Upper lobe of right lung (tissue), 1 donor: ENCODE measurements at regions not wholly inside any gene's neighbourhood (a gene's known extent, or its start where the extent isn't known, plus 50 kb on each side); places are given as distances from the start of the nearest gene placed in this dataset.

Experiments
- ATAC-seq: fragments of 200-7000 bp; cut with Tn5 transposase; one replicate; pipeline ENCODE4 v1.9.1; 2020; ENCODE audit warnings: mild to moderate bottlenecking, moderate library complexity
- DNase-seq: peaks from one replicate; pipeline ENCODE4 v3.0.0-alpha.2; 2020
- H3K27ac ChIP-seq: fragments of 200-600 bp; one replicate; pipeline ENCODE4 v1.8.0; 2022
- H3K27me3 ChIP-seq: fragments of 200-600 bp; one replicate; pipeline ENCODE4 v1.8.0; 2022; ENCODE audit warnings: mild to moderate bottlenecking
- H3K36me3 ChIP-seq: fragments of 200-600 bp; one replicate; pipeline ENCODE4 v1.8.0; 2022
- H3K4me1 ChIP-seq: fragments of 200-600 bp; one replicate; pipeline ENCODE4 v1.8.0; 2022
- H3K4me3 ChIP-seq: fragments of 200-600 bp; one replicate; pipeline ENCODE4 v1.8.0; 2022; ENCODE audit warnings: mild to moderate bottlenecking
- H3K9me3 ChIP-seq: fragments of 200-600 bp; one replicate; pipeline ENCODE4 v1.8.0; 2022
- intact Hi-C: fragments of 100-400 bp; cut with DNase I; formaldehyde crosslinking; loops from one replicate; pipeline ENCODE4 v1.11.0; 2022
- TF ChIP-seq, protein P1 (sequence below): fragments of 200-600 bp; IDR thresholded peaks from one replicate; pipeline ENCODE4 v1.8.0; 2022; ENCODE audit warnings: antibody characterized with exemption
- donor health status: DM: no; HTN: yes; CAD: no; lungs with severe emphysema.

DNA sequence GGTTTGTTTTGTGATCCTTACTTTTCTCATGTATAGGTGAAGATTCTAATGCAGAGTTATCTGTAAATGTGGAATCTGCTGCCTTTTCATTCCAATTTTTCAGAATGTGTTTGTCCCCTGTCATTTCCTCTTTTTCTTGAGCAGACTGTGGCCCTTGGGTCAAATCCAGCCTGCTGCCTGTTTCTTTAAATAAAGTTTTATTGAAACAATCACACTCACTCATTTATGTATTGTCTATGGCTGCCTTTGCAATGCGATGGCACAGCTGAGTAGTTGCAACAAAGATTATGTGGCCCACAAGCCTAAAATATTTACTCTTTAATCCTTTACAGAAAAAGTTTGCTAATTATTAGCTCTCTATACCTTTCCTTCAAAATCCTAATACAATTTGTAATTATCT is 116.3 kb upstream of the NPHP3 start:
- no peak overlapping the region for H3K27ac ChIP-seq
- H3K4me3 ChIP-seq: no peak overlapping the region
- no peaks in the 10 kb centered on the region for H3K4me1 ChIP-seq
- TF ChIP-seq, protein P1, sequence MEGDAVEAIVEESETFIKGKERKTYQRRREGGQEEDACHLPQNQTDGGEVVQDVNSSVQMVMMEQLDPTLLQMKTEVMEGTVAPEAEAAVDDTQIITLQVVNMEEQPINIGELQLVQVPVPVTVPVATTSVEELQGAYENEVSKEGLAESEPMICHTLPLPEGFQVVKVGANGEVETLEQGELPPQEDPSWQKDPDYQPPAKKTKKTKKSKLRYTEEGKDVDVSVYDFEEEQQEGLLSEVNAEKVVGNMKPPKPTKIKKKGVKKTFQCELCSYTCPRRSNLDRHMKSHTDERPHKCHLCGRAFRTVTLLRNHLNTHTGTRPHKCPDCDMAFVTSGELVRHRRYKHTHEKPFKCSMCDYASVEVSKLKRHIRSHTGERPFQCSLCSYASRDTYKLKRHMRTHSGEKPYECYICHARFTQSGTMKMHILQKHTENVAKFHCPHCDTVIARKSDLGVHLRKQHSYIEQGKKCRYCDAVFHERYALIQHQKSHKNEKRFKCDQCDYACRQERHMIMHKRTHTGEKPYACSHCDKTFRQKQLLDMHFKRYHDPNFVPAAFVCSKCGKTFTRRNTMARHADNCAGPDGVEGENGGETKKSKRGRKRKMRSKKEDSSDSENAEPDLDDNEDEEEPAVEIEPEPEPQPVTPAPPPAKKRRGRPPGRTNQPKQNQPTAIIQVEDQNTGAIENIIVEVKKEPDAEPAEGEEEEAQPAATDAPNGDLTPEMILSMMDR: no peak
- H3K9me3 ChIP-seq: no peaks in the 10 kb centered on the region
- H3K36me3 ChIP-seq: no peaks in the 10 kb centered on the region
- DNase-seq (no peak), ATAC-seq (no peak)
- intact Hi-C loops: no loop called here
- no peaks in the 10 kb centered on the region for H3K27me3 ChIP-seq

DNA sequence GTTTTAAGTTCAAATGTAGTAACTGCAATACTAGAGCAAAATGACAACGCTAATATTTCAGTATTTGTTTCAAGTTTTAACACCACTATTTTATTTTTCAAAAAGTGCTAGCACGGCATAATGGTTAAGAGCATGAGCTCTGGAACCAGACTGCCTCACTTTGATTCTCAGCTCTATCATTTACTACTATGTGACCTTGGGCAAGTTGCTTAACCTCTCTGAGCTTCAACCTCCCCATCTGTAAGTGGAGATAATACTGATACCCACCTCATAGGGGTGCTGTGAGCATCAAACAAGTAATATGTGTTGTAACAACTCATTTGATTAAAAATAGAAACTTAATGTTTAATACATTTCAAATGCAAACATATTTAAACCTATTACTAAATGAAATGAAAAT is 115.4 kb upstream of the NPHP3 start:
- H3K36me3 ChIP-seq: no peaks in the 10 kb centered on the region
- no peaks in the 10 kb centered on the region for H3K27me3 ChIP-seq
- TF ChIP-seq, protein P1: no peak
- no peak overlapping the region for H3K4me3 ChIP-seq
- no peak for DNase-seq
- no peak for ATAC-seq
- intact Hi-C loops: no loop called here
- no peak overlapping the region for H3K27ac ChIP-seq
- no peaks in the 10 kb centered on the region for H3K9me3 ChIP-seq
- no peaks in the 10 kb centered on the region for H3K4me1 ChIP-seq

DNA sequence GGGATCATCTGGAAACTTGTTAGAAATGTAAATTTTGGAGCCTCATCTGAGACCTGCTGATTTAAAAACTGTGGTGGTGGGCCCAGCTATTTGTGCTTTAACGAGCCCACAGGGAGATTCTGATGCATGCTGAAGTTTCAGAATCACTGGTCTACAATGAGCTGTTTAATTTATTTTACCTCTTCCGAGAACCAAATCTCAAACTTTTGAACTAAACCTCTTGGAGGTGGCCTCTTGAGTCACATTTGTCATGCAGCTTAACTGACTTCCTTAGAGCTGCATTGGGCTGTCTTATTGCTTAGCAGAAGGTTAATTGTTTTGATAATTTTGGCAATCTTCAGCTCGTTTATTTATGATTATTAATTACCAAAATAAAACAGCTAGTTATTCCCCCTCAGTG is 112.1 kb upstream of the NPHP3 start:
- H3K4me3 ChIP-seq: no peak overlapping the region
- DNase-seq (no peak), ATAC-seq (no peak)
- TF ChIP-seq, protein P1: no peak
- no peaks in the 10 kb centered on the region for H3K9me3 ChIP-seq
- intact Hi-C loops: no loop called here
- no peaks in the 10 kb centered on the region for H3K27me3 ChIP-seq
- no peaks in the 10 kb centered on the region for H3K4me1 ChIP-seq
- no peaks in the 10 kb centered on the region for H3K36me3 ChIP-seq
- H3K27ac ChIP-seq: no peak overlapping the region

DNA sequence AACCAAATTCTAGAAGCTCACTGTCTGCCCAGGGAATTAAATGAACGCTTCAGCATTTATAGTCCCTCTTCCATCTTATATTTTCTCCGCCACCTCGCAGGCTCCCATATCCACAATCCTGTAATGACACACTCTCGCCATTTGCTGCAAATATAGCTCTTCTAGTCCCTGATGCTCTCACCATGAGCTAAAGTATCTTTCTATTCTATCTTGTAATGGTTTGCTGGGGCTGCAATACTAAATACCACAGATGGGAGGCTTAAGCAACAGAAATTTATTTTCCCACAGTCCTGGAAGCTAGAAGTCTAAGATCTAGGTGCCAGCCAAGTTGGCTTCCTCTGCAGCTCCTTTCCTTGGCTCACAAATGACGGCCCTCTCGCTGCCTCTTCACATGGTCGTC is 106.9 kb upstream of the NPHP3 start:
- Histone ChIP-seq H3K4me1 (no peaks in the 10 kb centered on the region), H3K36me3 (no peaks in the 10 kb centered on the region), H3K27me3 (no peaks in the 10 kb centered on the region), H3K4me3 (no peak overlapping the region), H3K9me3 (no peaks in the 10 kb centered on the region), H3K27ac (no peak overlapping the region)
- TF ChIP-seq, protein P1: no peak
- ATAC-seq (no peak), DNase-seq (no peak)
- intact Hi-C loops: no loop called here

DNA sequence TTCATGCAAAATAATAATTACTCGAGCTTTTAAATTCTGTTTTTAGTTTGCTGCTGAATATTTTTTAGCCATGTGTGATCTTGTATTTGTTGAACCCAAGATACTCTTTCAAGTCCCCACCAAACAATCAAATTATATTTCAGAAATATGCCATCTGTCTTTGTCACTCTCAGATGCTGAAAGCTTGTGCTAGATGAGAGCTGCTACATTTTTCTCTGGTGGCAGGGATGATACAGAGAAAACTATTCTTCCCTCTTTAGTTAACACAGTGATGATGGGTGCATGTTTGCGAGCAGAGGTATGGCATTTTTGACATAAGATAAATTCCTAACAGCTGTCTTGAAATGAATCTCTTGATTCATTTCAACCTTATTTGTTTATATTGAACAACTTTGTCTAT is 100.6 kb upstream of the NPHP3 start:
- intact Hi-C loops: no loop called here
- Histone ChIP-seq H3K27ac (no peak overlapping the region), H3K4me1 (no peaks in the 10 kb centered on the region), H3K4me3 (no peak overlapping the region), H3K36me3 (no peaks in the 10 kb centered on the region), H3K27me3 (no peaks in the 10 kb centered on the region), H3K9me3 (no peaks in the 10 kb centered on the region)
- DNase-seq (no peak), ATAC-seq (no peak)
- TF ChIP-seq, protein P1: no peak

DNA sequence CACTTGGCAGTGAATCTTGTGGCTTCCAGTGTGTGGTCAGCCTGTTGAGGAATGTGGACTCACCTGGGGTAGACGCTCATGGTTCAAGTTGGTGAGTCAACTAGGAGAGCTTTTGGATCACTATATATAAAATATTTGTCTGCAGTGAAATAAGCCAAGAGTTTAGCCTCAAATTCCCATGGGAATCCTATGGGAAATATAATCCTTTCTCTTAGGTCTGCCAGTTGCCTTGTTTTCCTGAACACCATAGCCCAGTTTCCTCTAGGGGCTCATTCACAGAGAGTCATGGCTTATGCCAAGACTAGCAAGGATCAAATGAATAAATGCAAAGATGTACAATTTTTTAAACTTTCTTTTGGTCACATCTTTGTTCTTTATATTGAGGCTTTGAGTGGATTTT is 100.1 kb upstream of the NPHP3 start:
- H3K4me3 ChIP-seq: no peak overlapping the region
- TF ChIP-seq, protein P1: no peak
- H3K27ac ChIP-seq: no peak overlapping the region

More for the DNA sequence above, 100.1 kb upstream of the NPHP3 start:
- no peaks in the 10 kb centered on the region for H3K9me3 ChIP-seq
- no peak for DNase-seq
- intact Hi-C loops: no loop called here
- no peaks in the 10 kb centered on the region for H3K36me3 ChIP-seq
- ATAC-seq: no peak
- no peaks in the 10 kb centered on the region for H3K4me1 ChIP-seq
- no peaks in the 10 kb centered on the region for H3K27me3 ChIP-seq
